ENCODE measurements at regions not wholly inside any gene's neighbourhood (a gene's known extent, or its start where the extent isn't known, plus 50 kb on each side); places are given as distances from the start of the nearest gene placed in this dataset.

GRCh38 chr6:66992660-66993059 lies 1285.6 kb upstream of the EYS start:
- no peak for DNase-seq

GRCh38 chr6:66986940-66987339 lies 1279.9 kb upstream of the EYS start:
- no peak for DNase-seq

- no peak for DNase-seq
These were observed 1278.8 kb upstream of the EYS start for GRCh38 chr6:66985816-66986215.

- DNase-seq = no peak
These were observed 1263.3 kb upstream of the EYS start for GRCh38 chr6:66970373-66970772.

- DNase-seq = no peak
These were observed 1258.2 kb upstream of the EYS start for GRCh38 chr6:66965227-66965626.

GRCh38 chr6:66964216-66964615 lies 1257.2 kb upstream of the EYS start:
- no peak for DNase-seq

- DNase-seq = no peak
These were observed 1255.1 kb upstream of the EYS start for GRCh38 chr6:66962082-66962481.

- DNase-seq = no peak
These were observed 1254.2 kb upstream of the EYS start for GRCh38 chr6:66961191-66961590.

GRCh38 chr6:66949191-66949661 lies 1242.2 kb upstream of the EYS start:
- DNase-seq = no peak

GRCh38 chr6:66948106-66948505 lies 1241.1 kb upstream of the EYS start:
- no peak for DNase-seq

GRCh38 chr6:66940003-66940402 lies 1233.0 kb upstream of the EYS start:
- DNase-seq = peak; percentile 62

- no peak for DNase-seq
These were observed 1230.2 kb upstream of the EYS start for GRCh38 chr6:66937180-66937579.

- no peak for DNase-seq
These were observed 1228.6 kb upstream of the EYS start for GRCh38 chr6:66935612-66936011.

- no peak for DNase-seq
These were observed 1224.8 kb upstream of the EYS start for GRCh38 chr6:66931787-66932186.

GRCh38 chr6:66930559-66931290 lies 1223.7 kb upstream of the EYS start:
- DNase-seq = no peak

GRCh38 chr6:66926060-66926459 lies 1219.0 kb upstream of the EYS start:
- no peak for DNase-seq

- no peak for DNase-seq
These were observed 1206.6 kb upstream of the EYS start for GRCh38 chr6:66913657-66914056.

GRCh38 chr6:66902457-66902856 lies 1195.4 kb upstream of the EYS start:
- no peak for DNase-seq

GRCh38 chr6:66900133-66901083 lies 1193.4 kb upstream of the EYS start:
- no peak for DNase-seq

GRCh38 chr6:66897576-66897975 lies 1190.5 kb upstream of the EYS start:
- no peak for DNase-seq

- DNase-seq = no peak
These were observed 1189.4 kb upstream of the EYS start for GRCh38 chr6:66896415-66896814.

GRCh38 chr6:66883453-66883852 lies 1176.4 kb upstream of the EYS start:
- no peak for DNase-seq

GRCh38 chr6:66866801-66867200 lies 1159.8 kb upstream of the EYS start:
- DNase-seq = no peak

- no peak for DNase-seq
These were observed 1158.7 kb upstream of the EYS start for GRCh38 chr6:66865771-66866170.

All from NCI-H1694 (cell line).